Esophagus squamous epithelium (tissue), 5 donors: ENCODE measurements at regions not wholly inside any gene's neighbourhood (a gene's known extent, or its start where the extent isn't known, plus 50 kb on each side); places are given as distances from the start of the nearest gene placed in this dataset.

Experiments
- DNase-seq: peaks from one replicate; lab custom pipeline; 2025; lab: John Stamatoyannopoulos, UW
- H3K27ac ChIP-seq, 4 donors: fragments of 200-600 bp; sonication (generic); one replicate each; pipeline ENCODE4 v1.5.1; 2016 to 2019; ENCODE audit warnings: mild to moderate bottlenecking in 1 of 4
- H3K27me3 ChIP-seq, 4 donors: fragments of 200-600 bp; sonication (generic); 1 replicate in 3 of 4; 2 replicates in 1 of 4; pipeline versions ENCODE4 v1.5.1 to v1.6.0; 2017 to 2021; ENCODE audit warnings: antibody characterized with exemption in 1 of 4
- H3K36me3 ChIP-seq, 3 donors: fragments of 200-600 bp; sonication (generic); one replicate each; pipeline ENCODE4 v1.5.1; 2016 to 2019
- H3K4me1 ChIP-seq, 3 donors: fragments of 200-600 bp; sonication (generic); one replicate each; pipeline ENCODE4 v1.5.1; 2017 to 2019
- H3K4me3 ChIP-seq, 4 donors: fragments of 200-600 bp; sonication (generic); 1 replicate in 3 of 4; 2 replicates in 1 of 4; pipeline ENCODE4 v1.5.1; 2016 to 2019; ENCODE audit warnings: mild to moderate bottlenecking in 2 of 4, moderate library complexity in 1 of 4
- H3K9me3 ChIP-seq, 3 donors: fragments of 200-600 bp; sonication (generic); one replicate each; pipeline ENCODE4 v1.5.1; 2016 to 2019
- CTCF ChIP-seq, 6 experiments: fragments of 450-650 bp in 4 of 6; fragments of 200-600 bp in 2 of 6; sonication (generic) in 2 of 6; IDR thresholded peaks; one replicate each; pipeline ENCODE4 v1.5.1; 2016 to 2019; ENCODE audit warnings: antibody characterized with exemption in 6 of 6, mild to moderate bottlenecking in 4 of 6, moderate library complexity in 4 of 6
- POLR2A ChIP-seq, 4 donors: fragments of 450-650 bp; IDR thresholded peaks; one replicate each; pipeline ENCODE4 v1.6.1; 2017; ENCODE audit warnings: antibody characterized with exemption in 4 of 4, mild to moderate bottlenecking in 4 of 4, moderate library complexity in 3 of 4
- WGBS, 2 donors: methylation state at CpG; one replicate each; pipeline ENCODE4 v1.1.5; 2018; 5-methylcytosine and 5-hydroxymethylcytosine counted together
- intact Hi-C: fragments of 100-400 bp; cut with DNase I; formaldehyde crosslinking; loops from one replicate; pipeline ENCODE4 v1.15.0; 2022
- donor health status: DM: yes; HTN: yes; CAD: no.

GRCh38 chr6:90916968-90917367 lies 330.1 kb upstream of the MAP3K7 start:
- no peaks in the 10 kb centered on the region for H3K9me3 ChIP-seq
- H3K27me3 ChIP-seq, result no peaks in the 10 kb centered on the region
- intact Hi-C loops, result no loop called here
- no peaks in the 10 kb centered on the region for H3K36me3 ChIP-seq
- no peak for DNase-seq
- H3K27ac ChIP-seq, result no peak overlapping the region
- 54 to 73% methylated on average over 1 of the region's 1 CpG for WGBS, 2 donors
- no peak overlapping the region for H3K4me3 ChIP-seq
- no peaks in the 10 kb centered on the region for H3K4me1 ChIP-seq
- TF ChIP-seq POLR2A (IDR thresholded peaks at IDR 0.05) (no peak), CTCF (IDR thresholded peaks at IDR 0.05) (no peak)

- WGBS, 2 donors, result 74 to 97% methylated on average over 3 to 5 of the region's 5 CpGs
These were observed 328.5 kb upstream of the MAP3K7 start for GRCh38 chr6:90915224-90915915.

GRCh38 chr6:90914312-90914711 lies 327.4 kb upstream of the MAP3K7 start:
- TF ChIP-seq POLR2A (IDR thresholded peaks at IDR 0.05) (no peak), CTCF (IDR thresholded peaks at IDR 0.05) (no peak)
- intact Hi-C loops, result no loop called here
- H3K4me1 ChIP-seq, result no peaks in the 10 kb centered on the region
- no peaks in the 10 kb centered on the region for H3K27me3 ChIP-seq
- no peak overlapping the region for H3K4me3 ChIP-seq
- H3K9me3 ChIP-seq, result no peaks in the 10 kb centered on the region
- WGBS, 2 donors, result 59 to 79% methylated on average over 2 of the region's 2 CpGs
- no peak overlapping the region for H3K27ac ChIP-seq
- H3K36me3 ChIP-seq, result no peaks in the 10 kb centered on the region
- DNase-seq, result no peak

More at GRCh38 chr6:90915224-90915915, 328.5 kb upstream of the MAP3K7 start:
- no peaks in the 10 kb centered on the region for H3K4me1 ChIP-seq
- DNase-seq, result no peak
- intact Hi-C loops, result no loop called here
- H3K27ac ChIP-seq, result no peak overlapping the region
- H3K9me3 ChIP-seq, result no peaks in the 10 kb centered on the region
- no peaks in the 10 kb centered on the region for H3K27me3 ChIP-seq
- no peak overlapping the region for H3K4me3 ChIP-seq
- no peak for TF ChIP-seq CTCF (IDR thresholded peaks at IDR 0.05)
- no peaks in the 10 kb centered on the region for H3K36me3 ChIP-seq

GRCh38 chr6:90913266-90913960 lies 326.5 kb upstream of the MAP3K7 start:
- Histone ChIP-seq H3K36me3 (no peaks in the 10 kb centered on the region), H3K4me1 (peaks cover 0 to 3% (median 0%) of the 10 kb centered on the region in 3 donors), H3K9me3 (no peaks in the 10 kb centered on the region), H3K4me3 (no peak overlapping the region), H3K27ac (no peak overlapping the region), H3K27me3 (no peaks in the 10 kb centered on the region)
- 67 to 68% methylated on average over 2 of the region's 2 CpGs for WGBS, 2 donors
- no peak for DNase-seq
- TF ChIP-seq POLR2A (IDR thresholded peaks at IDR 0.05), result no peak
- no peak for TF ChIP-seq CTCF (IDR thresholded peaks at IDR 0.05)
- intact Hi-C loops, result no loop called here

GRCh38 chr6:90911642-90912041 lies 324.8 kb upstream of the MAP3K7 start:
- DNase-seq, result no peak
- no peak overlapping the region for H3K4me3 ChIP-seq
- intact Hi-C loops, result no loop called here
- H3K4me1 ChIP-seq, result peaks cover 0 to 19% (median 0%) of the 10 kb centered on the region in 3 donors
- no peak for TF ChIP-seq POLR2A (IDR thresholded peaks at IDR 0.05)
- TF ChIP-seq CTCF (IDR thresholded peaks at IDR 0.05), result no peak
- H3K36me3 ChIP-seq, result no peaks in the 10 kb centered on the region
- WGBS, 2 donors, result 71 to 82% methylated on average over 1 of the region's 1 CpG
- no peak overlapping the region for H3K27ac ChIP-seq
- H3K27me3 ChIP-seq, result no peaks in the 10 kb centered on the region
- H3K9me3 ChIP-seq, result no peaks in the 10 kb centered on the region
